ENCODE measurements at regions not wholly inside any gene's neighbourhood (a gene's known extent, or its start where the extent isn't known, plus 50 kb on each side); places are given as distances from the start of the nearest gene placed in this dataset.
"Not testable (repeated sequence)": the region's sequence is repeated elsewhere in the genome, so short reads cannot be mapped to it uniquely, and the experiment has no call there.

- 74 to 75% methylated on average over 6 of the region's 6 CpGs for WGBS, 2 donors
- DNase-seq, result no peak
- Histone ChIP-seq H3K27me3 (no peaks in the 10 kb centered on the region), H3K4me3 (no peak overlapping the region), H3K4me1 (peaks cover 0 to 4% (median 0%) of the 10 kb centered on the region in 3 donors), H3K36me3 (no peaks in the 10 kb centered on the region), H3K27ac (no peak overlapping the region), H3K9me3 (no peaks in the 10 kb centered on the region)
- intact Hi-C loops (cut with DNase I), result no loop called here
- TF ChIP-seq POLR2A (IDR thresholded peaks at IDR 0.05), result no peak
- no peak for TF ChIP-seq CTCF (IDR thresholded peaks at IDR 0.05)
Observed at GRCh38 chr17:63019138-63019873, 53.3 kb downstream of the TANC2 start.

GRCh38 chr17:63022567-63022966 is 56.5 kb downstream of the TANC2 start:
- Histone ChIP-seq H3K27me3 (no peaks in the 10 kb centered on the region), H3K9me3 (no peaks in the 10 kb centered on the region), H3K27ac (no peak overlapping the region), H3K4me1 (peaks cover 0 to 4% (median 0%) of the 10 kb centered on the region in 3 donors), H3K4me3 (no peak overlapping the region), H3K36me3 (no peaks in the 10 kb centered on the region)
- intact Hi-C loops (cut with DNase I), result no loop called here
- 100% methylated on average over 1 of the region's 1 CpG; no CpG with 5 or more reads in 1 of the 2 donors for WGBS, 2 donors
- no peak for TF ChIP-seq CTCF (IDR thresholded peaks at IDR 0.05)
- no peak for TF ChIP-seq POLR2A (IDR thresholded peaks at IDR 0.05)
- no peak for DNase-seq

GRCh38 chr17:63023049-63023448 is 57.0 kb downstream of the TANC2 start:
- no peaks in the 10 kb centered on the region for H3K27me3 ChIP-seq

GRCh38 chr17:63024201-63024600 is 58.2 kb downstream of the TANC2 start:
- no peaks in the 10 kb centered on the region for H3K9me3 ChIP-seq
- H3K27me3 ChIP-seq, result no peaks in the 10 kb centered on the region
- peaks cover 0 to 2% (median 0%) of the 10 kb centered on the region in 3 donors for H3K4me1 ChIP-seq
- H3K27ac ChIP-seq, result no peak overlapping the region
- intact Hi-C loops (cut with DNase I), result no loop called here
- no peak for DNase-seq
- TF ChIP-seq CTCF (IDR thresholded peaks at IDR 0.05) (no peak), POLR2A (IDR thresholded peaks at IDR 0.05) (no peak)
- WGBS, 2 donors, result 89 to 93% methylated on average over 4 of the region's 4 CpGs
- no peaks in the 10 kb centered on the region for H3K36me3 ChIP-seq
- no peak overlapping the region for H3K4me3 ChIP-seq

More at GRCh38 chr17:63023049-63023448, 57.0 kb downstream of the TANC2 start:
- TF ChIP-seq POLR2A (IDR thresholded peaks at IDR 0.05) (no peak), CTCF (IDR thresholded peaks at IDR 0.05) (no peak)
- Histone ChIP-seq H3K4me3 (no peak overlapping the region), H3K36me3 (no peaks in the 10 kb centered on the region), H3K9me3 (no peaks in the 10 kb centered on the region), H3K27ac (no peak overlapping the region), H3K4me1 (peaks cover 0 to 4% (median 0%) of the 10 kb centered on the region in 3 donors)
- 67 to 89% methylated on average over 1 to 2 of the region's 2 CpGs for WGBS, 2 donors
- no peak for DNase-seq
- intact Hi-C loops (cut with DNase I), result no loop called here

GRCh38 chr17:63024716-63025115 is 58.7 kb downstream of the TANC2 start:
- Histone ChIP-seq H3K9me3 (no peaks in the 10 kb centered on the region), H3K4me3 (no peak overlapping the region), H3K36me3 (no peaks in the 10 kb centered on the region), H3K27ac (no peak overlapping the region), H3K4me1 (no peaks in the 10 kb centered on the region), H3K27me3 (no peaks in the 10 kb centered on the region)
- TF ChIP-seq POLR2A (IDR thresholded peaks at IDR 0.05) (no peak), CTCF (IDR thresholded peaks at IDR 0.05) (no peak)
- no peak for DNase-seq
- intact Hi-C loops (cut with DNase I), result no loop called here

- H3K4me3 ChIP-seq; H3K27ac ChIP-seq; H3K4me1 ChIP-seq; intact Hi-C loops (cut with DNase I); H3K9me3 ChIP-seq; H3K36me3 ChIP-seq; H3K27me3 ChIP-seq; DNase-seq: not testable (repeated sequence)
- 89 to 97% methylated on average over 4 of the region's 4 CpGs for WGBS, 2 donors
Observed at GRCh38 chr17:63025637-63026036, 59.6 kb downstream of the TANC2 start.
